ENCODE measurements at regions not wholly inside any gene's neighbourhood (a gene's known extent, or its start where the extent isn't known, plus 50 kb on each side); places are given as distances from the start of the nearest gene placed in this dataset.

- no peak for TF ChIP-seq POLR2A (IDR thresholded peaks at IDR 0.05; ENCODE audit: low read length)
- no peak for TF ChIP-seq GATA1 (IDR thresholded peaks at IDR 0.05; ENCODE audit: low read depth, low read length)
Measured at GRCh38 chr3:35064761-35065160, 574.6 kb upstream of the ARPP21 start.
